HG02938 (cell line): ENCODE measurements at regions not wholly inside any gene's neighbourhood (a gene's known extent, or its start where the extent isn't known, plus 50 kb on each side); places are given as distances from the start of the nearest gene placed in this dataset.
"Not testable (repeated sequence)": the region's sequence is repeated elsewhere in the genome, so short reads cannot be mapped to it uniquely, and the experiment has no call there.

Experiments used
- ATAC-seq: cut with Tn5 transposase; IDR thresholded peaks from one replicate; pipeline ENCODE4 v1.9.1; 2021; ENCODE audit warnings: mild to moderate bottlenecking, moderate library complexity; ENCODE audit not compliant: unreplicated experiment

- no peak for ATAC-seq
Measured at GRCh38 chr2:125983364-125983763, 672.6 kb upstream of the GYPC start.

- no peak for ATAC-seq
Measured at GRCh38 chr2:126029316-126029715, 626.6 kb upstream of the GYPC start.

GRCh38 chr2:126038861-126039260 is 617.1 kb upstream of the GYPC start:
- no peak for ATAC-seq

- ATAC-seq, result no peak
Measured at GRCh38 chr2:126041391-126042047, 614.4 kb upstream of the GYPC start.

- ATAC-seq, result no peak
Measured at GRCh38 chr2:126042089-126042488, 613.9 kb upstream of the GYPC start.

- no peak for ATAC-seq
Measured at GRCh38 chr2:126048719-126049118, 607.2 kb upstream of the GYPC start.

- no peak for ATAC-seq
Measured at GRCh38 chr2:126049461-126049860, 606.5 kb upstream of the GYPC start.

- no peak for ATAC-seq
Measured at GRCh38 chr2:126050991-126051736, 604.8 kb upstream of the GYPC start.

GRCh38 chr2:126051737-126052240 is 604.2 kb upstream of the GYPC start:
- not testable (repeated sequence) for ATAC-seq

GRCh38 chr2:126059379-126059778 is 596.6 kb upstream of the GYPC start:
- no peak for ATAC-seq

- ATAC-seq, result no peak
Measured at GRCh38 chr2:126085011-126085795, 570.8 kb upstream of the GYPC start.

GRCh38 chr2:126100962-126101361 is 555.0 kb upstream of the GYPC start:
- ATAC-seq, result no peak

GRCh38 chr2:126106006-126106405 is 550.0 kb upstream of the GYPC start:
- no peak for ATAC-seq

- ATAC-seq, result no peak
Measured at GRCh38 chr2:126107883-126108282, 548.1 kb upstream of the GYPC start.

GRCh38 chr2:126115975-126116374 is 540.0 kb upstream of the GYPC start:
- no peak for ATAC-seq

GRCh38 chr2:126117886-126118285 is 538.1 kb upstream of the GYPC start:
- ATAC-seq, result no peak

- no peak for ATAC-seq
Measured at GRCh38 chr2:126145752-126146151, 510.2 kb upstream of the GYPC start.

- ATAC-seq, result no peak
Measured at GRCh38 chr2:126154256-126154785, 501.6 kb upstream of the GYPC start.

GRCh38 chr2:126160950-126161349 is 495.0 kb upstream of the GYPC start:
- not testable (repeated sequence) for ATAC-seq

- ATAC-seq, result no peak
Measured at GRCh38 chr2:126172631-126173184, 483.2 kb upstream of the GYPC start.

GRCh38 chr2:126175222-126175621 is 480.7 kb upstream of the GYPC start:
- no peak for ATAC-seq
